Breast epithelium (tissue), 3 donors: ENCODE measurements at regions not wholly inside any gene's neighbourhood (a gene's known extent, or its start where the extent isn't known, plus 50 kb on each side); places are given as distances from the start of the nearest gene placed in this dataset.

Experiments
- CTCF ChIP-seq, 3 donors: fragments of 450-650 bp; IDR thresholded peaks; one replicate each; pipeline ENCODE4 v1.5.1; 2016 to 2017; ENCODE audit warnings: antibody characterized with exemption in 3 of 3, mild to moderate bottlenecking in 3 of 3, moderate library complexity in 3 of 3
- POLR2A ChIP-seq: fragments of 450-650 bp; IDR thresholded peaks from one replicate; pipeline ENCODE4 v1.6.1; 2016; ENCODE audit warnings: antibody characterized with exemption, mild to moderate bottlenecking, moderate library complexity
- POLR2AphosphoS5 ChIP-seq, 3 donors: sonication (generic); formaldehyde crosslinking; IDR thresholded peaks; one replicate each; pipeline ENCODE4 v1.6.1; 2017; ENCODE audit warnings: antibody characterized with exemption in 3 of 3

GRCh38 chrX:20479896-20480295 lies 213.2 kb upstream of the RPS6KA3 start:
- TF ChIP-seq CTCF (IDR thresholded peaks at IDR 0.05), result no peak
- TF ChIP-seq POLR2A, result no peak
- no peak for TF ChIP-seq POLR2AphosphoS5 (IDR thresholded peaks at IDR 0.05)
